ENCODE measurements at regions not wholly inside any gene's neighbourhood (a gene's known extent, or its start where the extent isn't known, plus 50 kb on each side); places are given as distances from the start of the nearest gene placed in this dataset.

- no peak for DNase-seq
Measured at GRCh38 chr1:218953386-218953785, 220.3 kb upstream of the LYPLAL1 start.

GRCh38 chr1:218957971-218958370 is 215.7 kb upstream of the LYPLAL1 start:
- DNase-seq = no peak

GRCh38 chr1:218959784-218960183 is 213.9 kb upstream of the LYPLAL1 start:
- no peak for DNase-seq

- DNase-seq = no peak
Measured at GRCh38 chr1:218964471-218965185, 209.1 kb upstream of the LYPLAL1 start.

GRCh38 chr1:218965821-218966220 is 207.9 kb upstream of the LYPLAL1 start:
- no peak for DNase-seq

GRCh38 chr1:218967254-218967653 is 206.4 kb upstream of the LYPLAL1 start:
- no peak for DNase-seq

- no peak for DNase-seq
Measured at GRCh38 chr1:218967836-218968235, 205.8 kb upstream of the LYPLAL1 start.

GRCh38 chr1:218969006-218969405 is 204.7 kb upstream of the LYPLAL1 start:
- DNase-seq = no peak

- DNase-seq = no peak
Measured at GRCh38 chr1:218970397-218970990, 203.2 kb upstream of the LYPLAL1 start.

GRCh38 chr1:218971156-218971555 is 202.5 kb upstream of the LYPLAL1 start:
- DNase-seq = no peak

GRCh38 chr1:218980881-218981280 is 192.8 kb upstream of the LYPLAL1 start:
- DNase-seq = no peak

- DNase-seq = no peak
Measured at GRCh38 chr1:218982482-218982881, 191.2 kb upstream of the LYPLAL1 start.

GRCh38 chr1:218983433-218983832 is 190.2 kb upstream of the LYPLAL1 start:
- DNase-seq = no peak

GRCh38 chr1:218983848-218984247 is 189.8 kb upstream of the LYPLAL1 start:
- no peak for DNase-seq

GRCh38 chr1:218985424-218985984 is 188.2 kb upstream of the LYPLAL1 start:
- DNase-seq = no peak

GRCh38 chr1:218986816-218987215 is 186.9 kb upstream of the LYPLAL1 start:
- DNase-seq = no peak

- no peak for DNase-seq
Measured at GRCh38 chr1:218990019-218990418, 183.7 kb upstream of the LYPLAL1 start.

GRCh38 chr1:218991089-218991488 is 182.6 kb upstream of the LYPLAL1 start:
- DNase-seq = no peak

GRCh38 chr1:218994615-218995014 is 179.1 kb upstream of the LYPLAL1 start:
- DNase-seq = no peak

GRCh38 chr1:218995091-218995665 is 178.5 kb upstream of the LYPLAL1 start:
- no peak for DNase-seq

GRCh38 chr1:218996362-218996761 is 177.3 kb upstream of the LYPLAL1 start:
- no peak for DNase-seq

- no peak for DNase-seq
Measured at GRCh38 chr1:219000005-219000404, 173.7 kb upstream of the LYPLAL1 start.

- DNase-seq = no peak
Measured at GRCh38 chr1:219000631-219001030, 173.0 kb upstream of the LYPLAL1 start.

GRCh38 chr1:219010720-219011119 is 163.0 kb upstream of the LYPLAL1 start:
- DNase-seq = no peak
